Epidermal melanocyte (primary cell): ENCODE measurements at regions not wholly inside any gene's neighbourhood (a gene's known extent, or its start where the extent isn't known, plus 50 kb on each side); places are given as distances from the start of the nearest gene placed in this dataset.

Experiments used
- DNase-seq: peaks from one replicate; pipeline ENCODE4 v3.0.0; 2011; ENCODE audit warnings: low spot score; ENCODE audit not compliant: insufficient read length

DNA sequence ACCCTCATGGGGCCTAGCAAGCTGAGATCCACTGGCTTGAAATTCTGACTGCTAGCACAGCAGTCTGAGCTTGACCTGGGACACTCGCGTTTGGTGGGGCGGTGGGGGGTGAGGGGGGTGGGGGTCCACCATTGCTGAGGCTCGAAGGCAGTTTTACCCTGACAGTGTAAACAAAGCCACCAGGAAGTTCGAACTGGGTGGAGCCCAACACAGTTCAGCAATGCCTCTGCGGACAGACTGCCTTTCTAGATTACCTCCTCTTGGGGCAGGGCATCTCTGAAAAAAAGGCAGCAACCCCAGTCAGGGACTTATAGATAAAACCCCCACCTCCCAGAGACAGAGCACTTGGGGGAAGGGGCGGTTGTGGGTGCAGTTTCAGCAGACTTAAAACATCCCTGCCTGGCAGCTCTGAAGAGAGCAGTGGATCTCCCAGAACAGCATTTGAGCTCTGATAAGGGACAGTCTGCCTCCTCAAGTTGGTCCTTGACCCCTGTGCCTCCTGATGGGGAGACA, 149.7 kb upstream of the TANK start:
- no peak for DNase-seq

DNA sequence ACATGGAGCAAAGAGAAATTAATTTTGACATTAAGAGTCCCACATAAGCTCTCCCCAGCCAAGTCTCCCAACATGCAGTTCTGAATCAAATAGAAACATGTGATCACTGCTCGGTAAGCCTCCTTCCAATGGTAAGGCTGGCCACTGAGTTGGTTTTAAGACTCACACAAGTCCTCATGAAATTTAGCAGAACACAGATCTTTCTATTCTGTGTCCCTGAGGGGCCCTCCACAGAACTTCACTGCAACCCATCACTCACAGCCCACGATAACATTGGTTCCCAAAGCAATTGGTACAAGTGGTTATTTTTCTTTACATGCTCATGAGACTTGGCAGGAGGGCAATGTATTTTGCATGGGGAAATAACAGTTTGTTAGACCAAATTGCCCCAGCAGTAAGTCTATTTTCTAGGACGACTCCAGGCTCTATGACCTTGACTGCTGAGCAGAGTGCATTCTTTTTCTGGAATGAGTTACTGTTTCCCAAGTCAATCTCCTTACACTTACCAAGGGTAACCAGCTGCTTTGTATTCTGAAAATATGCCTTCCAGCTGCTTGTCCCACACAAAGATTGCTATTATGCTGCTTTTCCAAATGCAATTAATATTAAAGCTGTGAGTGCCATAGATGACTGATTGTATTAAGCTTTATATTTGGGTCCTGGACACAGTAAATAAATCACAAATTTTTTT, 142.3 kb upstream of the TANK start:
- peak; percentile 85 for DNase-seq

DNA sequence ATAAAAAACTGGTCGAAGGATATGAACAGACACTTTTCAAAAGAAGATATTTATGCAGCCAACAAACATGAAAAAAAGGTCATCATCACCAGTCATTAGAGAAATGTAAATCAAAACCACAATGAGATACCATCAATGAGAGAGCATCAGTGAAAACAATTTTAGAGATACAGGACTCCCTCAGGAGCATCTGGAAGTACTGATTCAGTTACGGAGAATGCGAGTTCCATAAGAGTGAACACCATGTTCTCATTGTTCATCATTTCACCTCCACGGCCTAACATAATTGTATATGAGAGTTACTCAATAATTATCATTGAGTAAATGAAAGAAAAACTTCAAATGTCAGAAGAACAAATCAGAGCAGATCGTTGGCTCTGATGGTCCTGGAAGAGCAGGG, 140.9 kb upstream of the TANK start:
- DNase-seq: no peak

DNA sequence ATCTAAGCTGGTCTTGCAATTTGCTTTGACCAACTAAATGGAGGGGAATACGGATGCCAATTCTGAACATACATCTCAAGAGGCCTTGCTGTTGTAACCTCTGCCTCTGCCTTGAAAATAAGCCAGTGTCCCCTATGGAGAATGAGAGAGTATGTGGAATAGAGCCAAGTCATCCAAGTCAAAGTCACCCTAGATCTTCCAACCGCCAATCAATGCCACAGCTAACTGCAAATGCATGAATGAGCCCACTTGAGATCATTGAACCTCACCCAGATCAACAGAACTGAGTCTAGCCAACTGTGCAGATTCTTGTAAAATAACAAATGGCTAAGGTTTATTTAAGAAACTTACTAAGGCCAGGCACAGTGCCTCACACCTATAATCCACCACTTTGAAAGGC, 139.8 kb upstream of the TANK start:
- no peak for DNase-seq

DNA sequence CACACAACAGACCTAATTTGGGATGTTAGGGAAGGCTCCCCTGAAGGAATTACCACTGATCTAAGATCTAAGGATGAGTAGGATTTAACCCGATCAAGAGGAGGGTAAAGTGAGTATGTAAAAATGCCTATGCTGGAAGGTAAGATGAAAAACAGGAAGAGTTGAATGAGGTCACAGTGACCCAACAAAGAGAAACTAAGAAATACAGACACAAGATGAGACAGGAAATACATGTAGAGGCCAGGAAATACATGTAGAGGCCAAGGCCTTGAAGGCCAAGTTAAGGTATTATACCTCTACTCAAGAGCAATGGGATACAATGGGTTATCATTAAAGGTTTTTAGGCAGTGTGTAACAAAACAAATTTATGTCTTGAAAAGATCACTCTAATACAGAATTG, 131.6 kb upstream of the TANK start:
- DNase-seq: no peak

DNA sequence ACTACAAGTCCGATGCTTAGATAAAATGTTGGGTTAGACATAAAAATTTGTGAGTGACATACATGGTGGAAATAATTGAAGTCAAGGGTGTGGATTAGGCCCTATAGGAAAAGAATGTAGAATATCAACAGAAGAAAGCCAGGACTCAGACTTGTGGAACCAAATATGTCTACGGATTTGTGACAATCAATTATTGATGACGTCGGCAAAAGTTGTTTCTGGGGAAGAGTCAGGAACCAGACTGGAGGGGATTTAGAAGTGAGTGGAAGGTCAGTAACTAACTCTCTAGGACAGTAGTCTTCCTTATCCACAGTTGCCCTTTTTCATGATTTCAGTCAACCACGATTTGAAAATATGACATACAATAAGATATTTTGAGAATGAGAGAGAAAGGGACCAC, 130.9 kb upstream of the TANK start:
- DNase-seq: no peak

DNA sequence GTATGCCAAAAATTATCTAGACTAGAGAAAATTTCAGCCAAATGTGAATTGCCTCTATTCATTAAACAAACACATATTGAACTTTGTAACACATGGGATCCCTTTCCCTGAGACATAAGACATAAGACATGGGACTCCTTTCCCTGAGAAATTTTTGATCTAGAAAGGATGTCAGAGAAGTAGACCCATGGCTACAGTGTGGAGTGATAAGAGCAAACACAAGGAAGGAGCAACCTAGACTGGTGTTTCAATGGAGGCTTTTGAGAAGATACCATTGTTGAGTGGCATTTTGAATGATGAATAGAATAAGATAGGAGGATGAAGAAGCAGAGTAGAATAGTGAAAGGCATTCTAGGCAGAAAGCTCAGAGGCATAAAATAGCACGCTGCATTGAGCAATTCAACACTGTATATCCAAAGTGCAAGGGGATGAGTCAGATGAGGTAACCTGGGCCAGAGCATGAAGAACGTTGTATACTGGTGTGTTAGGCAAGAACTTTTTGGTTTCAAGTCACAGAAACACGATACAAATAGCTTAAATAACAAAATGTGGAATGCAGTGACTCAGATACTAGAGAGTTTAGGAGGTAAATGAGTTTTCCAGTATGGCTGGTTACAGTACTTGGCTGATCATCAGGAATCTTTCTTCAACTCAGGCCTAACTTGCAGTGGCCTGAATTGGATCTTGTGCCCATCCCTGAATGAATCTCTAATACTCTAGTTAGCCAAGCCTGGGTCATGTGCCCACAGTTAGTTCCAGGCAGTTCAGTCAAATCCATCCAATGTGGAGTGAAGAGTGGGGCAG, 129.8 kb upstream of the TANK start:
- DNase-seq: peak; percentile 54

DNA sequence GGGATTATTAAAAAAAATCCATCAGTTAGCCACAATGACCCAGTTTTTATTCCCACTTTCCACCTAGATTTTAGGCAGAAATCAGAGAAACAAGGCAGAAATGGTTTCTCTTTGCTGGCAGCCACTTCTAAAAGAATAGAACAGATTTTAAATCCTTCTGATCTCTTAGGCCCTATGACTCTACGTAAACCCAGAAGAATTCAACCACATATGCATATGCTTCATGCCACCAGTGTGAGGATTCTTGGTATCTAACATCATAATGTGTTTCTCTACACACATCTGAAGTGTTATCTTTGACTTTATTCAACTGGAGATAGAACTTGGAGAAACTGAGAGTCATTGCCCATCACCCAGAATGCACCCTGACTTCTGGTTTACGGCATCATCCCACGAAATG, 128.7 kb upstream of the TANK start:
- DNase-seq: no peak

DNA sequence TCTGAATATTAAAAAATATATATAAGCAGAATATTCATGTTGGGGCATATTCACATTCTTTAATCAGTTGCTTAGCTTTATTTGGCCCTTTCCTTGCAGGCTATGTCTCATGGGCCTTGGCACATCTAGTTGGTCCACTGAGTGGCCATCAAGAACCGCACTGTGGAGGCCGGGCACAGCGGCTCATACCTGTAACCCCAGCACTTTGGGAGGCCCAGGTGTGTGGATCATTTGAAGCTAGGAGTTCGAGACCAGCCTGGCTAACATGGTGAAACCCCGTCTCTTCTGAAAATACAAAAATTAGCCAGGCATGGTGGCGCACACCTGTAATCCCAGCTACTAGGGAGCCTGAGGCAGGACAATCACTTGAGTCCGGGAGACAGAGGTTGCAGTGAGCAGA, 127.6 kb upstream of the TANK start:
- DNase-seq: no peak

DNA sequence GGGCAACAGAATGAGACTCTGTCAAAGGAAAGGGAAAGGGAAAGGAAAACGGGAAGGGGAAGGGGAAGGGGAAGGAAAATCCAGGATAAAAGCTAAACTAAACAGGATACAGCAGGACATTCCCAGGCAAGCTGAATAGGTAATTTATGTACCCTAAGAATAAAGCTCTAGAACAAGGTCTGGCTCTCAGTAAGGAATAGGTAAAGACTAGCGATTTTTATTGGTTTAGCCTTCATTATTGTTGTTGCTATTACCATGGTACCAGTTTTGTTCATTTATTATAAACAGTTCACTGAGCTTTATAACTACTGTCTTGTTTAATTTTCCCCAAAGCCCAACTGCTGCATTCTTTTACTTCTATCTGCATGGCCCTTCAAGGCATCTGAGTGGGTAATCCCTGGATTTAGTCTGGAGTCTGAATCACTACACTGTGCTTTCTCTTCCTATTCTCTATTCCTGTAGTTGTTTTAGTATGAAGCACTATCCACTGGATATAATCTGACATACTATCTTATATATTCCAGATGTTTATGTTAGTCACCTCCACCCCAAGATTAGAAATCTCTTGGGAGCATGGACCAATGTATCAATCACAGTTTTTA, 127.1 kb upstream of the TANK start:
- DNase-seq: no peak

DNA sequence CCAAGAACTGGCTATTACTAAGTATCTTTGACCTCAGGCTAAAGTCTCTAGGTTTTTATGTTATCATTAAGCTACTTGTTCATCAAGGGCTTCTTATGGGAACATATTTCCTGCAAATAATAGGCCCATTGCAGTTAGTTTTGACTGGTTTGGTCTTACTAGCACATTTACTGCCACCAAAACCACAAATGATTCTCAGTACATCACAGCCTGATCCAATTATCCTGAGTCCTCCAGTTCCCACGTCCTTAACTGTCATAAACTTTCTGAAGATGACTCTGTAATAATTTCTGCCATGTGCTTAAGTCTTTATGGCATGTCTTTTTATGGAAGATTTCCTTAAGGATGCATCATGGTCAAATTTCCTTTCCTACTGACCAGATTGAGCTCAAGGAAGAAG, 123.3 kb upstream of the TANK start:
- DNase-seq: no peak

DNA sequence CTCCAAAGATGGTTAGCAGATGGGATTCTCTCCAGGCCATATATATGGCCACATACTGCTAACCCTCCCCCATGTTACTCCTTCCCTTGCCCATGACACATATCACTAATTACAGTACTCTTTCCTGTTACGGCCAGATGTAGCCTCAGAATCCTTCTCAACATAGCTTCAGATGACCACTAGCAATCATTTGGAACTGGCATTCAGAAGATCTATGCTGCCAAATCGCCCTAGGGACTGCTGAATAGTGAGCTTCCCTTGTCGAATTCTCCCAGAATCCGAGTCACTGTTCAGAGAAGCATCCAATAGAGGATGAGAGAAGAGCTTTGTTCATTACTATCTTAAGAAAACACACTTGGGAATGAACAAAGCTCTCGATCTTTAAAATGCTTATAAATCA, 121.2 kb upstream of the TANK start:
- peak; percentile 39 for DNase-seq

DNA sequence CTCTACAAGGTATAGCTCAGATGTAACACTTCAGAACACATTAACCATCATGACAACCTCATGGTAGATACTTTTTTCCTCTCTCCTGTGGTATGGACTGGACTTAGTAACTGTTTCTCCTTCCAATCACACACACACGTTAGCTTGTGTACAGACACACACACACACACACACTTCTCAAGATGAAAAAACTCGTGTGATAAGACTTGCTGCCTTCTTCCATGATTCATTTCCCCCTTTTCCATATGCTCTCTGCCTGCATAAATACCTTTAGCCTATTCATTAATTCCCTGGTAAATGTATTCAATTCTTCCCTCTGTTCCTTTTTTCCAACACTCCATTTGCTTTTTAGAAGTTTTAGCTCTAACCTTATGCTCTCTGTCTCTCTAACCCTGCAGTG, 118.9 kb upstream of the TANK start:
- no peak for DNase-seq

DNA sequence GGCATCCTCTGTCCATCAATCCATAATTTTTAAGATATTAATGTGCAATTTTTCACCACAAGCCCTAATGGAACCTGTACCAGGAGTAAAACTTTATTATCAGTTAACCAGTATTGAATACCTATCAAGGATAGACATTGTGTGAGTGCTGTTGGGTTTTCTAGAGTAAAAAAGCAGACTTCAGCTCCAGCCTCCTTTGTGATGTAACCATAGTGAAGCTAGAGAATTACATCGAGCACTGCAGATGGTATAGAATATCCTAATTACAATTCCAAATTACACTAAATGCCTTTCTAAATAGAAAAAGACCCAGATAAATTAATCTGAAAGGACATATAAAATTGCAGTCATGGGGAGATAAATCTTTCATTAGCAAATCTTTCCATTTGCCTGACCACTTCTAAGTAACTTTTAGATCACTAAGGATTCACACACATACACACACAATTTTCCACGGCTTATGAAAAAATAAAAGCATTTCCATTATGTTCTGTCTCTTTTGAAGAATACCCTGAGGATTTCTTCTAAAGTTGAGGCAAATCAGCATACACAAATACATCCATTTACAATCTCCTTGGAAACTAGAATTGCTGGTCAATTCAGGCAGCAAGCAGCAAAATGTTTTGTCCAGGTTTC, 117.1 kb upstream of the TANK start:
- no peak for DNase-seq

DNA sequence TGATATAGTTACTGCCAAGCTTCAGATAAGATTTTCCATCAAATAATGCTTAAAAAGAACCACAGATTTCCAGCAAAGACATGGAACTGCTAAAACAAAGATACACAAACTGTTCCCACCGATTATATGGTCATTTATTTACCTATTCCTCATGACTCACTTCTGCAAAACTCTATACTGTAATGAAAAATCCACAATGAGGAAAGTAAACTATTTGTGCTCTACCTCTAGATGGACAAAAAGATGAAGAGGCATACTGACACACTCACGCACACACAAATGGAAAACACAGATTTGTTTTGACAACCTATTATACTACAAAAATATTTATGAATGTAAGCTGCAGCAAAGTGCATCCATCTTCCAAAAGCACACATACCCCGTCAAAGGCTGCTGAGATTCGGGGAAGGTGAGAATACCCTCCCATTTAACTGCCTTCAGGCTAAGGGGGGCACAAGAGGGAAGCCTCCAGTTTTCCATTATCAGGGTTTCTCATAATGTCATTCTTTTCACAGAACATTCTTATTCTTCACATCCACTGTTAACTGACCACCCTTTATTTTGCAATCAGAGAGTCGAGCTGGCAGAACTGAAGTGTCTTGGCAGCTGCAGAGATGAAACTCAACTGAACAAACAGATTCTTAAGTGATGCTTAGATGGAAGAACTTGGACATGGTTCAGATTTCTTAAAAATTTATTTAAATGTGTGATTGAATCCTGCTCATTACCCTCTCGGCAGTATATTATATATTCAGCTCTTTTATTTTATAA, 115.9 kb upstream of the TANK start:
- DNase-seq: no peak

DNA sequence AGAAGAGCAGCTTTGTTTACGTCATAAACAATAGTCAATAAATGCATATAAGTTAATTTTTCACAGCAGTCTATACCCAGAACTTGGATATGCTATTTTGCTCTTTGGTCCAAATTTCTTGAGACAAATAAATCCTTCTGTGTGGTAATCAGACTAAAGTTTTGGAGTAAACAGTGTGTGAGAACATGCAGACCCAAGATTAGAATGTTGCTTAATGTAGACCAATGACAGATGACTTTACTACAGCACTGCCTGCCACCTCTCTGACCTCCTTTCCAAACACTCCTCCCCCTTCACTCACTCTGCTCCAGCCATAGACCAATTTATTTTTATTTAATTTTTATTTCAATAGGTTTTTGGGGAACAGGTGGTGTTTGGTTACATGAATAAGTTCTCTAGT, 115.3 kb upstream of the TANK start:
- DNase-seq: no peak

DNA sequence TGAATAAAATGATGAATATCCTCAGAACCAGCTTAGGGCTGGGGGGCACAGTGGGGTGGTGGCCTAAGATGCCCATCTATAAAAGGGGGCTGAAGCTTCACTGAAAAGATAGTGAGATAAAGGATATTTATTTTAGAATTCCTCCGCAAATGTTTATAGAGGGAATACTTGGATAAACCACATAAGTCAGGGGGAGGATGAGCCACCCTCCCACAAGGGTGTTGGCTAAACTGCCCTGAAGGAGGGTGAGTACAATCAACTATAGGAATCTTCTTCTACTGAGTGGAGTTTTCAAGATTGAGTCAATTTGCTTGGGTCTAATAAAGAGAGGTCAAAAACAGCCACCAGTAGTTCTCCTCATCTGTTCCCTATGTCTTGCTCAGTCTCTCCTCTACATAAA, 114.5 kb upstream of the TANK start:
- DNase-seq: no peak

DNA sequence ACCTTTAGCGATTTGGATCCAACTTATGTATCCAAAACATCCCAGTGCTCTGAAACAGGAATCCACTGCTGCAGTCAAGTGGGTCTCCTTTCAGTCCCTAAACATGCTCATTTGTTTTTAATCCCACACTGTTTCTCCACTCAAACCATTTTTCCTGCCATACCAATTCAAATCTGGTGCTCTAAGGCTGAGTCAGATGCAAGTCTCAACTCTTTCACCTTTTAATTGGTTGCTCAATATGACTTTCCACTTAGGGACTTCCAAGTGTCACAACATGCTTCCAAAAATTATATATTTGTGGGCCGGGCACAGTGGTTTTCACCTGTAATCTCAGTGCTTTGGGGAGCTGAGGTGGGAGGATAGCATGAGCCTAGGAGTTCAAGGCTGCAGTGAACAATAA, 113.4 kb upstream of the TANK start:
- DNase-seq: no peak

DNA sequence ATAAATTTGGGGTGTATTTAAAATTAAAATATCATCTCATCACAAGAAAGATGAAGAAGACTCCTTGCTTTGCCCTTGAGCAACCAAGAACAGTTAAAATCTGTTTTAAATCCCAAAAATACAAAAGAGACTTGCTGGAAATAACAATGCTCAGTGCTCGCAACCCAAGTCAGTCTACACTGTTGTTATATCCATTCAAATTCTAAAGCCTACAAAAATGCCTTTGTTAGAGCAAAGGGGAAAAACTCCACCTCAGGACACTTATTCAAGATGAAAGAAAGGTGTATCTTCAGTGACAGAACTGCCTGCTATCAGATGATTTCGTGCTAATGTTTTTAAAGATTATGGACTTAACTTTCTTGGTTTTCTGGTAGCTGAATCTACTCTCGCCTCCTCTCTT, 111.9 kb upstream of the TANK start:
- no peak for DNase-seq

DNA sequence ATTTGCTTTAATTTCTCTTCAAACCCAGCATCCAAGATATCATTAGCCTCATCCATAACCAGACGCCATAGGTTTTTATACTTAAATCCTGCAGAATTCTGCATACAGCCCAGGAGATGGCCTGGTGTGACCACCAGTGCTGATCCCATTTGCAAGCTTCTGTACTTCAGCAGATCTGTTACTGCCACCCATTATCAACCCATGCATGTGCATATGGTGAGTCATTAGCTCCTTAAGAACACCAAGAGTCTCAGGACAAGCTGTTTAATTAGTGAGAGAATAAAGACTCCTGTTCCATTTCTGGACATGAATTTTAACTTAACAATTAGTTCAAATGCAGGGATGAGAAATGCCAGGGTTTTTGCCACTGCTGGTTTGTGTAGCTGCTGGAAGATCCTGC, 110.7 kb upstream of the TANK start:
- no peak for DNase-seq

DNA sequence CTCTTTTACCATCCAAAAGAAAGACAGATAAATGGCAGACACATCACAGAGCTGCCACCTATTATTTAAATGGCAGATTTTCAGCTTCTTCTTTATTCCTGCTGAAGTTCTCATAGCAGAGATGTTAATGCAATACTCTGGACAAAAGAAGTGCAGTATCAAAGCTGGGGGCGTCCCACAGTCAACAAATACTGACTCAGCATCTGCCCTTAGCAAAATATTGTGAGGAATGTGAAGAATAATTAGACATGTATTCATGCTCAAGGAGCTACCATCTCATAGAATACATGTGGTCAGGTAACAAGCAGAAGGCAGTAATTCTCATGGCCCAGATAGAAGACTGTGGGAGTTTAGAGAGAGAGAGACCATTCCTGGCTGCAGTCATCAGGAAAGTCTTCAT, 108.0 kb upstream of the TANK start:
- DNase-seq: no peak
